ENCODE measurements at regions not wholly inside any gene's neighbourhood (a gene's known extent, or its start where the extent isn't known, plus 50 kb on each side); places are given as distances from the start of the nearest gene placed in this dataset.

DNA sequence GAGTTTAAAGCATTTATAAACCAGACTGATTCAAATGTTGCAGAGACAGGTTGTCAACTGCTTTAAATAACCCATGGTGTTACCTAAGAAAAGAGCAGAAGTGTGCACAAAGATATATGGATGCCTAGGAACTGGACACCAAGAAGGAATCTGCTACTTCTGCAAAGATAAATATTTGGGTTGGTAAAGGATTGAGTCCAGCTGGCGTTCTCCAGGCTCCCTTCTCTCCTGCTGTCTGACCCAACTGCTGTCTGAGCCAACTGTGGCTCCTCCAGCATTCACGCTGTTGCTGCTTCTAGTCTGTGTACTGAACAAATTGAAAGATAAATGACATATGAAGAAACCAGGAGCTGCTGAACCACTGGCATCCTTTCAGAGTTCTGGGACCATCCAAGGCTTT is 1167.8 kb upstream of the PRKX start:
- no peak overlapping the region for H3K4me2 ChIP-seq (ENCODE audit: control insufficient read depth, extremely low read depth, insufficient read depth, low read depth, low read length)
- no peaks in the 10 kb centered on the region for H3K27me3 ChIP-seq (ENCODE audit: control insufficient read depth, extremely low read depth, insufficient read depth, low read length)
- H3K36me3 ChIP-seq (ENCODE audit: control insufficient read depth in 2 of 2, extremely low read depth in 1 of 2, insufficient read depth in 2 of 2, low read length in 2 of 2): no peaks in the 10 kb centered on the region
- dilution Hi-C loops (cut with MboI; ENCODE audit: extremely low pct_ligation_motif_present, low sequenced_read_pairs): no loop called here
- no peak overlapping the region for H3K9ac ChIP-seq (ENCODE audit: control insufficient read depth, extremely low read depth, insufficient read depth, low read length)
- DNase-seq (ENCODE audit: low read depth, low spot score): no peak
- H3K4me3 ChIP-seq (ENCODE audit: control insufficient read depth in 2 of 3, extremely low read depth in 1 of 3, insufficient read depth in 2 of 3, low read depth in 1 of 3, low read length in 3 of 3): no peak overlapping the region
- no peaks in the 10 kb centered on the region for H3K79me2 ChIP-seq (ENCODE audit: control insufficient read depth, insufficient read depth, low read length)
- no peak for FAIRE-seq
- H2AFZ ChIP-seq (ENCODE audit: control insufficient read depth, low read length): no peak overlapping the region
- H3K9me1 ChIP-seq (ENCODE audit: control insufficient read depth, extremely low read depth, insufficient read depth, low read length): no peaks in the 10 kb centered on the region
- H3K9me3 ChIP-seq (ENCODE audit: control insufficient read depth, low read depth, low read length): no peaks in the 10 kb centered on the region
- H3K4me1 ChIP-seq (ENCODE audit: control insufficient read depth, extremely low read depth, insufficient read depth, low read length): no peaks in the 10 kb centered on the region
- no peak for TF ChIP-seq EZH2 (IDR thresholded peaks at IDR 0.05; ENCODE audit: low read length)
- TF ChIP-seq, protein P1, sequence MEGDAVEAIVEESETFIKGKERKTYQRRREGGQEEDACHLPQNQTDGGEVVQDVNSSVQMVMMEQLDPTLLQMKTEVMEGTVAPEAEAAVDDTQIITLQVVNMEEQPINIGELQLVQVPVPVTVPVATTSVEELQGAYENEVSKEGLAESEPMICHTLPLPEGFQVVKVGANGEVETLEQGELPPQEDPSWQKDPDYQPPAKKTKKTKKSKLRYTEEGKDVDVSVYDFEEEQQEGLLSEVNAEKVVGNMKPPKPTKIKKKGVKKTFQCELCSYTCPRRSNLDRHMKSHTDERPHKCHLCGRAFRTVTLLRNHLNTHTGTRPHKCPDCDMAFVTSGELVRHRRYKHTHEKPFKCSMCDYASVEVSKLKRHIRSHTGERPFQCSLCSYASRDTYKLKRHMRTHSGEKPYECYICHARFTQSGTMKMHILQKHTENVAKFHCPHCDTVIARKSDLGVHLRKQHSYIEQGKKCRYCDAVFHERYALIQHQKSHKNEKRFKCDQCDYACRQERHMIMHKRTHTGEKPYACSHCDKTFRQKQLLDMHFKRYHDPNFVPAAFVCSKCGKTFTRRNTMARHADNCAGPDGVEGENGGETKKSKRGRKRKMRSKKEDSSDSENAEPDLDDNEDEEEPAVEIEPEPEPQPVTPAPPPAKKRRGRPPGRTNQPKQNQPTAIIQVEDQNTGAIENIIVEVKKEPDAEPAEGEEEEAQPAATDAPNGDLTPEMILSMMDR (optimal IDR thresholded peaks at IDR 0.05 in 1 of 3, IDR thresholded peaks at IDR 0.05 in 1 of 3, conservative IDR thresholded peaks at IDR 0.05 in 1 of 3; ENCODE audit: extremely low read depth in 1 of 3, insufficient read depth in 2 of 3, low read length in 3 of 3): no peak
- H3K27ac ChIP-seq (ENCODE audit: control insufficient read depth, insufficient read depth, low read length): no peak overlapping the region
- H4K20me1 ChIP-seq (ENCODE audit: control insufficient read depth, extremely low read depth, insufficient read depth, low read length): no peaks in the 10 kb centered on the region

DNA sequence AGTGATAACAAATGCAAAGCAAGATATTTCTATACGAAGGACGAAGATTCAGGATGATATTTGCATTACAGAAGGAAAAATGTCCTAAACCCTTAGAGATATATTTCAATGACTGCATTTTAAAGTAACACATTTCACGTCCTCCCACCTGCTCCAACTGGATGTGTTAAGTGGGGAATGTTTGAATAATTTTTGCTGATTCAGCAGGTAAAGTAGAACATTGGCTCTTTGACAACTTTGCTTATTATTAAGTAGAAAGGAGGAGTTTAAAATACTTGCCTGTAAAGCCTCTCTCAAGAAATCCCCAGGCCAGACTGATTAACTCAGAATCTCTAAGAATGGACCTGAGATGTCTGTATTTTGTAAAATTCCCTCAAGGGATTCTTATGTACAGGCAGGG is 1165.2 kb upstream of the PRKX start:
- no peaks in the 10 kb centered on the region for H3K9me1 ChIP-seq (ENCODE audit: control insufficient read depth, extremely low read depth, insufficient read depth, low read length)
- H4K20me1 ChIP-seq (ENCODE audit: control insufficient read depth, extremely low read depth, insufficient read depth, low read length): no peaks in the 10 kb centered on the region
- H3K4me1 ChIP-seq (ENCODE audit: control insufficient read depth, extremely low read depth, insufficient read depth, low read length): no peaks in the 10 kb centered on the region
- dilution Hi-C loops (cut with MboI; ENCODE audit: extremely low pct_ligation_motif_present, low sequenced_read_pairs): no loop called here
- no peak for TF ChIP-seq EZH2 (IDR thresholded peaks at IDR 0.05; ENCODE audit: low read length)
- TF ChIP-seq, protein P1 (optimal IDR thresholded peaks at IDR 0.05 in 1 of 3, IDR thresholded peaks at IDR 0.05 in 1 of 3, conservative IDR thresholded peaks at IDR 0.05 in 1 of 3; ENCODE audit: extremely low read depth in 1 of 3, insufficient read depth in 2 of 3, low read length in 3 of 3): no peak
- H3K4me3 ChIP-seq (ENCODE audit: control insufficient read depth in 2 of 3, extremely low read depth in 1 of 3, insufficient read depth in 2 of 3, low read depth in 1 of 3, low read length in 3 of 3): no peak overlapping the region
- H3K9me3 ChIP-seq (ENCODE audit: control insufficient read depth, low read depth, low read length): peaks cover 1% of the 10 kb centered on the region
- no peak overlapping the region for H3K9ac ChIP-seq (ENCODE audit: control insufficient read depth, extremely low read depth, insufficient read depth, low read length)
- DNase-seq (ENCODE audit: low read depth, low spot score) (no peak), FAIRE-seq (no peak)
- H3K27me3 ChIP-seq (ENCODE audit: control insufficient read depth, extremely low read depth, insufficient read depth, low read length): no peaks in the 10 kb centered on the region
- no peak overlapping the region for H3K4me2 ChIP-seq (ENCODE audit: control insufficient read depth, extremely low read depth, insufficient read depth, low read depth, low read length)
- no peak overlapping the region for H3K27ac ChIP-seq (ENCODE audit: control insufficient read depth, insufficient read depth, low read length)
- H3K79me2 ChIP-seq (ENCODE audit: control insufficient read depth, insufficient read depth, low read length): no peaks in the 10 kb centered on the region
- H2AFZ ChIP-seq (ENCODE audit: control insufficient read depth, low read length): no peak overlapping the region
- H3K36me3 ChIP-seq (ENCODE audit: control insufficient read depth in 2 of 2, extremely low read depth in 1 of 2, insufficient read depth in 2 of 2, low read length in 2 of 2): no peaks in the 10 kb centered on the region
